ENCODE measurements at regions not wholly inside any gene's neighbourhood (a gene's known extent, or its start where the extent isn't known, plus 50 kb on each side); places are given as distances from the start of the nearest gene placed in this dataset.

- H3K4me3 ChIP-seq (replicated peaks in 1 of 4; ENCODE audit: control extremely low read depth in 1 of 4, insufficient read depth in 1 of 4, low read depth in 3 of 4, low read length in 4 of 4) = no peak overlapping the region
- H3K79me2 ChIP-seq (ENCODE audit: control insufficient read depth, insufficient read depth, low read length) = no peaks in the 10 kb centered on the region
- H3K9me3 ChIP-seq (ENCODE audit: control insufficient read depth, insufficient read depth, low read depth, low read length) = no peaks in the 10 kb centered on the region
- no peak overlapping the region for H3K9ac ChIP-seq (ENCODE audit: insufficient read depth, low read length)
- H3K4me1 ChIP-seq (ENCODE audit: control insufficient read depth, extremely low read depth, insufficient read depth, low read length) = peaks cover 9% of the 10 kb centered on the region
- H3K27ac ChIP-seq (ENCODE audit: insufficient read depth, low read length) = no peak overlapping the region
- H4K20me1 ChIP-seq (ENCODE audit: control insufficient read depth, extremely low read depth, insufficient read depth, low read length) = no peaks in the 10 kb centered on the region
- no peaks in the 10 kb centered on the region for H3K36me3 ChIP-seq (ENCODE audit: control insufficient read depth, insufficient read depth, low read length)
- H2AFZ ChIP-seq (ENCODE audit: low read length) = no peak overlapping the region
- TF ChIP-seq, protein P1, sequence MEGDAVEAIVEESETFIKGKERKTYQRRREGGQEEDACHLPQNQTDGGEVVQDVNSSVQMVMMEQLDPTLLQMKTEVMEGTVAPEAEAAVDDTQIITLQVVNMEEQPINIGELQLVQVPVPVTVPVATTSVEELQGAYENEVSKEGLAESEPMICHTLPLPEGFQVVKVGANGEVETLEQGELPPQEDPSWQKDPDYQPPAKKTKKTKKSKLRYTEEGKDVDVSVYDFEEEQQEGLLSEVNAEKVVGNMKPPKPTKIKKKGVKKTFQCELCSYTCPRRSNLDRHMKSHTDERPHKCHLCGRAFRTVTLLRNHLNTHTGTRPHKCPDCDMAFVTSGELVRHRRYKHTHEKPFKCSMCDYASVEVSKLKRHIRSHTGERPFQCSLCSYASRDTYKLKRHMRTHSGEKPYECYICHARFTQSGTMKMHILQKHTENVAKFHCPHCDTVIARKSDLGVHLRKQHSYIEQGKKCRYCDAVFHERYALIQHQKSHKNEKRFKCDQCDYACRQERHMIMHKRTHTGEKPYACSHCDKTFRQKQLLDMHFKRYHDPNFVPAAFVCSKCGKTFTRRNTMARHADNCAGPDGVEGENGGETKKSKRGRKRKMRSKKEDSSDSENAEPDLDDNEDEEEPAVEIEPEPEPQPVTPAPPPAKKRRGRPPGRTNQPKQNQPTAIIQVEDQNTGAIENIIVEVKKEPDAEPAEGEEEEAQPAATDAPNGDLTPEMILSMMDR (conservative IDR thresholded peaks at IDR 0.05 in 1 of 2, IDR thresholded peaks at IDR 0.05 in 1 of 2; ENCODE audit: low read depth in 1 of 2, low read length in 2 of 2) = no peak
- no peak for TF ChIP-seq EZH2 (IDR thresholded peaks at IDR 0.05; ENCODE audit: low read length, missing control alignments)
- H3K27me3 ChIP-seq (ENCODE audit: control insufficient read depth, insufficient read depth, low read length) = no peaks in the 10 kb centered on the region
- peak; percentile 40 to 85 for DNase-seq (ENCODE audit: low read depth in 2 of 2)
- no peak overlapping the region for H3K4me2 ChIP-seq (ENCODE audit: extremely low read depth, insufficient read depth, low read length)
Observed at GRCh38 chr2:150166313-150167051, 321.0 kb downstream of the RND3 start.

GRCh38 chr2:150165988-150166312 lies 321.5 kb downstream of the RND3 start:
- no peaks in the 10 kb centered on the region for H4K20me1 ChIP-seq (ENCODE audit: control insufficient read depth, extremely low read depth, insufficient read depth, low read length)
- H3K36me3 ChIP-seq (ENCODE audit: control insufficient read depth, insufficient read depth, low read length) = no peaks in the 10 kb centered on the region
- no peaks in the 10 kb centered on the region for H3K9me3 ChIP-seq (ENCODE audit: control insufficient read depth, insufficient read depth, low read depth, low read length)
- no peaks in the 10 kb centered on the region for H3K27me3 ChIP-seq (ENCODE audit: control insufficient read depth, insufficient read depth, low read length)
- H3K79me2 ChIP-seq (ENCODE audit: control insufficient read depth, insufficient read depth, low read length) = no peaks in the 10 kb centered on the region
- peak in 1 of 2 donors; percentile 66 for DNase-seq (ENCODE audit: low read depth in 2 of 2)
- H3K27ac ChIP-seq (ENCODE audit: insufficient read depth, low read length) = no peak overlapping the region
- H3K4me3 ChIP-seq (replicated peaks in 1 of 4; ENCODE audit: control extremely low read depth in 1 of 4, insufficient read depth in 1 of 4, low read depth in 3 of 4, low read length in 4 of 4) = no peak overlapping the region
- H3K4me2 ChIP-seq (ENCODE audit: extremely low read depth, insufficient read depth, low read length) = no peak overlapping the region
- peaks cover 9% of the 10 kb centered on the region for H3K4me1 ChIP-seq (ENCODE audit: control insufficient read depth, extremely low read depth, insufficient read depth, low read length)
- H2AFZ ChIP-seq (ENCODE audit: low read length) = no peak overlapping the region
- no peak overlapping the region for H3K9ac ChIP-seq (ENCODE audit: insufficient read depth, low read length)
- TF ChIP-seq, protein P1 (conservative IDR thresholded peaks at IDR 0.05 in 1 of 2, IDR thresholded peaks at IDR 0.05 in 1 of 2; ENCODE audit: low read depth in 1 of 2, low read length in 2 of 2) = no peak
- TF ChIP-seq EZH2 (IDR thresholded peaks at IDR 0.05; ENCODE audit: low read length, missing control alignments) = no peak

- H3K27ac ChIP-seq (ENCODE audit: insufficient read depth, low read length) = no peak overlapping the region
- DNase-seq (ENCODE audit: low read depth in 2 of 2) = peak in 1 of 2 donors; percentile 96
- H3K9ac ChIP-seq (ENCODE audit: insufficient read depth, low read length) = no peak overlapping the region
- no peaks in the 10 kb centered on the region for H3K36me3 ChIP-seq (ENCODE audit: control insufficient read depth, insufficient read depth, low read length)
- no peak for TF ChIP-seq EZH2 (IDR thresholded peaks at IDR 0.05; ENCODE audit: low read length, missing control alignments)
- TF ChIP-seq, protein P1 (conservative IDR thresholded peaks at IDR 0.05 in 1 of 2, IDR thresholded peaks at IDR 0.05 in 1 of 2; ENCODE audit: low read depth in 1 of 2, low read length in 2 of 2) = no peak
- no peaks in the 10 kb centered on the region for H3K27me3 ChIP-seq (ENCODE audit: control insufficient read depth, insufficient read depth, low read length)
- no peak overlapping the region for H3K4me2 ChIP-seq (ENCODE audit: extremely low read depth, insufficient read depth, low read length)
- peaks cover 9% of the 10 kb centered on the region for H3K4me1 ChIP-seq (ENCODE audit: control insufficient read depth, extremely low read depth, insufficient read depth, low read length)
- H4K20me1 ChIP-seq (ENCODE audit: control insufficient read depth, extremely low read depth, insufficient read depth, low read length) = no peaks in the 10 kb centered on the region
- no peak overlapping the region for H3K4me3 ChIP-seq (replicated peaks in 1 of 4; ENCODE audit: control extremely low read depth in 1 of 4, insufficient read depth in 1 of 4, low read depth in 3 of 4, low read length in 4 of 4)
- H3K9me3 ChIP-seq (ENCODE audit: control insufficient read depth, insufficient read depth, low read depth, low read length) = no peaks in the 10 kb centered on the region
- no peaks in the 10 kb centered on the region for H3K79me2 ChIP-seq (ENCODE audit: control insufficient read depth, insufficient read depth, low read length)
- H2AFZ ChIP-seq (ENCODE audit: low read length) = no peak overlapping the region
Observed at GRCh38 chr2:150165442-150165841, 322.0 kb downstream of the RND3 start.

All from fibroblast of lung (primary cell).